Effector memory CD8-positive, alpha-beta T cell (primary cell): ENCODE measurements at regions not wholly inside any gene's neighbourhood (a gene's known extent, or its start where the extent isn't known, plus 50 kb on each side); places are given as distances from the start of the nearest gene placed in this dataset.

Experiments
- ATAC-seq: fragments of 150-1000 bp; cut with Tn5 transposase; replicated peaks from 2 replicates; pipeline ENCODE4 v1.10.0; 2021; ENCODE audit warnings: mild to moderate bottlenecking, moderate library complexity
- DNase-seq, 3 experiments: peaks; one replicate each; pipeline ENCODE4 v3.0.0; 2021
- H3K27ac Mint-ChIP-seq, 2 donors: one replicate each; pipeline ENCODE4 v1.8.0; 2022; ENCODE audit warnings: mild to moderate bottlenecking in 2 of 2, mixed read lengths in 2 of 2, moderate library complexity in 2 of 2
- H3K27me3 Mint-ChIP-seq, 2 donors: one replicate each; pipeline ENCODE4 v1.8.0; 2022; ENCODE audit warnings: mixed read lengths in 2 of 2
- H3K36me3 Mint-ChIP-seq: one replicate; pipeline ENCODE4 v1.8.0; 2022; ENCODE audit warnings: mild to moderate bottlenecking, moderate library complexity, mixed read lengths; ENCODE audit not compliant: insufficient read depth
- H3K4me1 Mint-ChIP-seq, 2 donors: one replicate each; pipeline ENCODE4 v1.8.0; 2022; ENCODE audit warnings: low read depth in 2 of 2, mixed read lengths in 2 of 2
- H3K4me3 Mint-ChIP-seq, 2 donors: one replicate each; pipeline ENCODE4 v1.8.0; 2022; ENCODE audit warnings: mild to moderate bottlenecking in 2 of 2, mixed read lengths in 2 of 2, moderate library complexity in 2 of 2
- H3K9me3 Mint-ChIP-seq, 2 donors: one replicate each; pipeline ENCODE4 v1.8.0; 2022; ENCODE audit warnings: mixed read lengths in 2 of 2

GRCh38 chr17:73954951-73955350 lies 248.5 kb upstream of the RPL38 start:
- DNase-seq: no peak
- no peak for ATAC-seq
- no peaks in the 10 kb centered on the region for H3K36me3 Mint-ChIP-seq
- H3K27ac Mint-ChIP-seq: no peak overlapping the region
- no peaks in the 10 kb centered on the region for H3K9me3 Mint-ChIP-seq
- H3K4me3 Mint-ChIP-seq: no peak overlapping the region
- no peaks in the 10 kb centered on the region for H3K4me1 Mint-ChIP-seq
- H3K27me3 Mint-ChIP-seq: peaks cover 0 to 5% of the 10 kb centered on the region in 2 donors

GRCh38 chr17:73955616-73956015 lies 247.9 kb upstream of the RPL38 start:
- Mint-ChIP-seq H3K4me1 (no peaks in the 10 kb centered on the region), H3K27me3 (peaks cover 0 to 5% of the 10 kb centered on the region in 2 donors), H3K9me3 (no peaks in the 10 kb centered on the region), H3K4me3 (no peak overlapping the region), H3K27ac (no peak overlapping the region), H3K36me3 (no peaks in the 10 kb centered on the region)
- DNase-seq (no peak), ATAC-seq (no peak)

GRCh38 chr17:73956169-73956568 lies 247.3 kb upstream of the RPL38 start:
- H3K4me3 Mint-ChIP-seq: no peak overlapping the region

GRCh38 chr17:73956595-73957465 lies 246.6 kb upstream of the RPL38 start:
- DNase-seq (peak; percentile 14 to 29 (median 18)), ATAC-seq (no peak)
- Mint-ChIP-seq H3K9me3 (no peaks in the 10 kb centered on the region), H3K27me3 (peaks cover 0 to 5% of the 10 kb centered on the region in 2 donors), H3K4me3 (no peak overlapping the region), H3K27ac (no peak overlapping the region), H3K4me1 (no peaks in the 10 kb centered on the region), H3K36me3 (no peaks in the 10 kb centered on the region)

More at GRCh38 chr17:73956169-73956568, 247.3 kb upstream of the RPL38 start:
- DNase-seq (no peak), ATAC-seq (no peak)
- Mint-ChIP-seq H3K36me3 (no peaks in the 10 kb centered on the region), H3K4me1 (no peaks in the 10 kb centered on the region), H3K27me3 (peaks cover 0 to 5% of the 10 kb centered on the region in 2 donors), H3K27ac (no peak overlapping the region), H3K9me3 (no peaks in the 10 kb centered on the region)

- H3K4me3 Mint-ChIP-seq: no peak overlapping the region
- H3K36me3 Mint-ChIP-seq: no peaks in the 10 kb centered on the region
- H3K4me1 Mint-ChIP-seq: no peaks in the 10 kb centered on the region
- no peaks in the 10 kb centered on the region for H3K9me3 Mint-ChIP-seq
- no peak overlapping the region for H3K27ac Mint-ChIP-seq
- no peaks in the 10 kb centered on the region for H3K27me3 Mint-ChIP-seq
- no peak for DNase-seq
- no peak for ATAC-seq
These were observed 245.9 kb upstream of the RPL38 start for GRCh38 chr17:73957564-73957963.

- Mint-ChIP-seq H3K27ac (no peak overlapping the region), H3K36me3 (no peaks in the 10 kb centered on the region), H3K9me3 (no peaks in the 10 kb centered on the region), H3K4me1 (no peaks in the 10 kb centered on the region), H3K4me3 (no peak overlapping the region), H3K27me3 (no peaks in the 10 kb centered on the region)
- ATAC-seq: no peak
- DNase-seq: no peak
These were observed 245.0 kb upstream of the RPL38 start for GRCh38 chr17:73958453-73958852.

GRCh38 chr17:73960469-73960868 lies 243.0 kb upstream of the RPL38 start:
- no peak overlapping the region for H3K27ac Mint-ChIP-seq
- peaks cover 0 to 11% of the 10 kb centered on the region in 2 donors for H3K27me3 Mint-ChIP-seq
- no peaks in the 10 kb centered on the region for H3K36me3 Mint-ChIP-seq
- no peak for ATAC-seq
- DNase-seq: no peak
- no peaks in the 10 kb centered on the region for H3K4me1 Mint-ChIP-seq
- H3K9me3 Mint-ChIP-seq: peaks cover 0 to 2% of the 10 kb centered on the region in 2 donors
- H3K4me3 Mint-ChIP-seq: no peak overlapping the region

- no peaks in the 10 kb centered on the region for H3K4me1 Mint-ChIP-seq
- no peaks in the 10 kb centered on the region for H3K36me3 Mint-ChIP-seq
- H3K9me3 Mint-ChIP-seq: peaks cover 0 to 2% of the 10 kb centered on the region in 2 donors
- H3K27ac Mint-ChIP-seq: no peak overlapping the region
- DNase-seq: no peak
- ATAC-seq: no peak
- no peak overlapping the region for H3K4me3 Mint-ChIP-seq
- peaks cover 8 to 12% of the 10 kb centered on the region in 2 donors for H3K27me3 Mint-ChIP-seq
These were observed 241.2 kb upstream of the RPL38 start for GRCh38 chr17:73962308-73962707.

GRCh38 chr17:73968680-73969079 lies 234.8 kb upstream of the RPL38 start:
- DNase-seq (no peak), ATAC-seq (no peak)
- Mint-ChIP-seq H3K27me3 (peaks cover 51 to 69% of the 10 kb centered on the region in 2 donors), H3K4me1 (no peaks in the 10 kb centered on the region), H3K27ac (no peak overlapping the region), H3K4me3 (no peak overlapping the region), H3K9me3 (peaks cover 0 to 2% of the 10 kb centered on the region in 2 donors), H3K36me3 (no peaks in the 10 kb centered on the region)

- no peak for ATAC-seq
- no peak for DNase-seq
- H3K27ac Mint-ChIP-seq: no peak overlapping the region
- no peaks in the 10 kb centered on the region for H3K36me3 Mint-ChIP-seq
- no peaks in the 10 kb centered on the region for H3K4me1 Mint-ChIP-seq
- H3K9me3 Mint-ChIP-seq: peaks cover 0 to 2% of the 10 kb centered on the region in 2 donors
- H3K4me3 Mint-ChIP-seq: no peak overlapping the region
- peaks cover 44 to 77% of the 10 kb centered on the region in 2 donors for H3K27me3 Mint-ChIP-seq
These were observed 233.5 kb upstream of the RPL38 start for GRCh38 chr17:73969956-73970355.

GRCh38 chr17:73971127-73971526 lies 232.4 kb upstream of the RPL38 start:
- no peak for DNase-seq
- Mint-ChIP-seq H3K36me3 (no peaks in the 10 kb centered on the region), H3K4me1 (no peaks in the 10 kb centered on the region), H3K27me3 (peaks cover 45 to 79% of the 10 kb centered on the region in 2 donors), H3K9me3 (no peaks in the 10 kb centered on the region), H3K27ac (no peak overlapping the region), H3K4me3 (no peak overlapping the region)
- ATAC-seq: no peak

- DNase-seq: no peak
- Mint-ChIP-seq H3K27ac (no peak overlapping the region), H3K9me3 (no peaks in the 10 kb centered on the region), H3K27me3 (peaks cover 54 to 82% of the 10 kb centered on the region in 2 donors), H3K36me3 (no peaks in the 10 kb centered on the region), H3K4me1 (no peaks in the 10 kb centered on the region), H3K4me3 (no peak overlapping the region)
- ATAC-seq: no peak
These were observed 231.4 kb upstream of the RPL38 start for GRCh38 chr17:73972056-73972455.

GRCh38 chr17:73972901-73973300 lies 230.6 kb upstream of the RPL38 start:
- Mint-ChIP-seq H3K4me3 (no peak overlapping the region), H3K27ac (no peak overlapping the region), H3K27me3 (peaks cover 62 to 86% of the 10 kb centered on the region in 2 donors), H3K9me3 (no peaks in the 10 kb centered on the region), H3K4me1 (no peaks in the 10 kb centered on the region), H3K36me3 (no peaks in the 10 kb centered on the region)
- DNase-seq (no peak), ATAC-seq (no peak)
